RWPE1 (cell line): ENCODE measurements at regions not wholly inside any gene's neighbourhood (a gene's known extent, or its start where the extent isn't known, plus 50 kb on each side); places are given as distances from the start of the nearest gene placed in this dataset.

ENCODE experiments used
- CTCF ChIA-PET: fragments of 350-600 bp; sonication (Branson Sonifier 250); formaldehyde crosslinking; extraction: SDS; loops from one replicate; lab custom pipeline; 2021; lab: Yijun Ruan, JAX
- POLR2A ChIA-PET: fragments of 400-600 bp; formaldehyde crosslinking; extraction: SDS; loops from one replicate; lab custom pipeline; 2020; ENCODE audit warnings: antibody characterized with exemption; ENCODE audit not compliant: low non-redundant PET; lab: Yijun Ruan, JAX
- DNase-seq: peaks from one replicate; pipeline ENCODE4 v3.0.0; 2012; ENCODE audit warnings: low spot score
- H3K27ac ChIP-seq: fragments of 450-650 bp; 2 replicates; pipeline ENCODE4 v1.5.1; 2017
- TF ChIP-seq, protein P1 (sequence below): fragments of 450-650 bp; conservative IDR thresholded peaks from 2 replicates; pipeline ENCODE4 v1.5.1; 2017; ENCODE audit warnings: low read depth, mild to moderate bottlenecking

- TF ChIP-seq, protein P1, sequence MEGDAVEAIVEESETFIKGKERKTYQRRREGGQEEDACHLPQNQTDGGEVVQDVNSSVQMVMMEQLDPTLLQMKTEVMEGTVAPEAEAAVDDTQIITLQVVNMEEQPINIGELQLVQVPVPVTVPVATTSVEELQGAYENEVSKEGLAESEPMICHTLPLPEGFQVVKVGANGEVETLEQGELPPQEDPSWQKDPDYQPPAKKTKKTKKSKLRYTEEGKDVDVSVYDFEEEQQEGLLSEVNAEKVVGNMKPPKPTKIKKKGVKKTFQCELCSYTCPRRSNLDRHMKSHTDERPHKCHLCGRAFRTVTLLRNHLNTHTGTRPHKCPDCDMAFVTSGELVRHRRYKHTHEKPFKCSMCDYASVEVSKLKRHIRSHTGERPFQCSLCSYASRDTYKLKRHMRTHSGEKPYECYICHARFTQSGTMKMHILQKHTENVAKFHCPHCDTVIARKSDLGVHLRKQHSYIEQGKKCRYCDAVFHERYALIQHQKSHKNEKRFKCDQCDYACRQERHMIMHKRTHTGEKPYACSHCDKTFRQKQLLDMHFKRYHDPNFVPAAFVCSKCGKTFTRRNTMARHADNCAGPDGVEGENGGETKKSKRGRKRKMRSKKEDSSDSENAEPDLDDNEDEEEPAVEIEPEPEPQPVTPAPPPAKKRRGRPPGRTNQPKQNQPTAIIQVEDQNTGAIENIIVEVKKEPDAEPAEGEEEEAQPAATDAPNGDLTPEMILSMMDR, result no peak
- DNase-seq, result no peak
- ChIA-PET CTCF (interaction anchor here (0.7 kb wide), 1 partner anchor 79 kb away, joined by 3 read pairs; no protein-coding TSS in a partner anchor), POLR2A (no interaction called here)
- H3K27ac ChIP-seq, result no peak overlapping the region
Measured at GRCh38 chr11:128201009-128201408, 386.3 kb downstream of the ETS1 start.

DNA sequence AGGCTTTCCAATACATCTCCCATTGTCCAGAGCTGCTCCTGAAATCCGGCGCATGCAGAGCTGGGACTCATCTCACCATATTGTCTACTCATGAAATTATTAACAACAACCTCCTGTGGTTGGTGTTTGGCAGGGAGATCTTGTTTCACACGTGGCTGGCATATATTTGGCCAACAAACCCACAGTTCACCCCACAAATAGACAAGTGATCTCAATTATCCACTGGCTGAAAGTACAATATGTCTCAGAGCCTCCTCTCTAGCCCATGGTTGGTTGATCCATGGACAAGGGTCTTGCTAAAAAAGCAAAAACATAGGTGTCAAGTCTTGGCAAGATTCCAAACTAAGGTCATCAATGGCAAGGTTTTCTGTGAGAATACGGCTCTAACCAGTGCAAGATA lies 386.9 kb downstream of the ETS1 start:
- no peak for DNase-seq
- CTCF ChIA-PET, result interaction anchor here (0.6 kb wide), 1 partner anchor 265 kb away, joined by 3 read pairs; no protein-coding TSS in a partner anchor
- TF ChIP-seq, protein P1, result no peak
- POLR2A ChIA-PET, result no interaction called here
- no peak overlapping the region for H3K27ac ChIP-seq

GRCh38 chr11:128198216-128198772 lies 389.1 kb downstream of the ETS1 start:
- TF ChIP-seq, protein P1, result no peak
- no peak overlapping the region for H3K27ac ChIP-seq
- CTCF ChIA-PET, result interaction anchor here (0.6 to 0.7 kb wide), 3 partner anchors 41 to 659 kb away, joined by 3 to 5 read pairs (median 3); no protein-coding TSS in a partner anchor
- POLR2A ChIA-PET, result no interaction called here
- DNase-seq, result no peak

DNA sequence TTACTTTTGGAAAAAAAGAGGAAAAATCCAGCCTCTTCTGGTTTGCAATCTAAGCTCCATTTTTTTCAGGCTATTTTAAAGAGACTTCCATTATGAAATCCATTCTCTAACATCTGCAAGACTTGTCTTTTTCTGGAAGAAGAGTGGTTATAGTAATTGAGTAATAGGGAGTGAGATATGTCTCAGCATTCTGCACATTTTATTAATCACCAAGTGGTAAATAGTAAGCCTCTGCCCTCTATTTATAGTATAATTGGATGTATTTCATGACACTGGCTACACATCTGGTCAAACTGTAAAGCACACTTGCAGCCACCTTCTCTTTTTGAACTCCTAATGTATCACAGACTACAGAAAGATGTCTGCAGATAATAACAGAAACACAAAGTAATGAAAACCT lies 391.1 kb downstream of the ETS1 start:
- POLR2A ChIA-PET, result no interaction called here
- no peak for DNase-seq

GRCh38 chr11:128195756-128196155 lies 391.6 kb downstream of the ETS1 start:
- DNase-seq, result no peak
- CTCF ChIA-PET, result no interaction called here
- H3K27ac ChIP-seq, result no peak overlapping the region
- TF ChIP-seq, protein P1, result no peak
- POLR2A ChIA-PET, result no interaction called here

More for the DNA sequence above, 391.1 kb downstream of the ETS1 start:
- TF ChIP-seq, protein P1, result no peak
- H3K27ac ChIP-seq, result no peak overlapping the region
- CTCF ChIA-PET, result no interaction called here

DNA sequence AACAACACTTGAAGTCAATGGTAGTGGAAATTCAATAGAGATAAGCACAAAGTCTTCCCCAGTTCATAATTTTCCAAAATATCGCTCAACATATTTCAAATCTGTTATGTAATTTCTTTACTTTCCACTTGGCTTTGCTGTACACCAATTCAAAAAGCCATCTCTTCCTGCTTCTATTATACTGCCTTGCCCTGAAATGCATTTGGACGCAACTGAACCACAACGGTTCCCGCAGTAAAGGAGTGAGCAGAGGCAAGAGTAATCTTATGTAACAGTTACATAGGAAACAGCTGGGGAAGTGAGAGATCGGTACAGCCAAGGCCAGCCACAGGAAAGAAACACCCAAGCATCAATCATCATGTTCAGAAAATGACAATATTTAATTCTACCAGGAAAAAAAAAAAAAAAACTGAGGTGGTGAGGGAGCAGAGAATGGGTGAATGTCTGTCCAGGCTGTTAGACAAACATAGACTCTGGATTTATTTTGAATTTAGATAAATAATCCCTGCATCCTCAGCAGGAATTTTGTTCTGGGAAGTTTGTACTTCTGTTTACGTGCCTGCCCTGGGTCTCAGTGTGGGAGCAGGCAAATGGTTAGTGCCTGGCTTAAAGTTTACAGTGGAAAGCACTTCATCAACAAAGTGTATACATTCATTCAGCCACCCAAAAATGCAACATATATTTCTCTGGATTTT lies 392.2 kb downstream of the ETS1 start:
- no peak for DNase-seq
- TF ChIP-seq, protein P1, result no peak
- H3K27ac ChIP-seq, result no peak overlapping the region
- ChIA-PET CTCF (no interaction called here), POLR2A (no interaction called here)
